ENCODE measurements at regions not wholly inside any gene's neighbourhood (a gene's known extent, or its start where the extent isn't known, plus 50 kb on each side); places are given as distances from the start of the nearest gene placed in this dataset.

- no peak for TF ChIP-seq ZNF274 (IDR thresholded peaks at IDR 0.05; ENCODE audit: low read depth, low read length)
- TF ChIP-seq YY1 (IDR thresholded peaks at IDR 0.05; ENCODE audit: insufficient read depth, insufficient read length): no peak
- no peak for TF ChIP-seq SUZ12 (IDR thresholded peaks at IDR 0.05; ENCODE audit: extremely low read depth, insufficient read depth, insufficient read length)
- Histone ChIP-seq H3K9ac (ENCODE audit: insufficient read length, low read depth) (no peak overlapping the region), H3K9me3 (ENCODE audit: insufficient read depth, low read length) (no peaks in the 10 kb centered on the region), H3K36me3 (ENCODE audit: insufficient read depth, insufficient read length, low read length) (no peaks in the 10 kb centered on the region), H3K4me1 (ENCODE audit: insufficient read depth, insufficient read length) (no peaks in the 10 kb centered on the region), H3K27me3 (ENCODE audit: insufficient read depth, insufficient read length) (no peaks in the 10 kb centered on the region), H3K4me3 (ENCODE audit: insufficient read length, low read depth) (no peak overlapping the region)
- DNase-seq (ENCODE audit: low read depth, low spot score): no peak
Observed at GRCh38 chr15:96217983-96218382, 112.5 kb upstream of the NR2F2 start.

DNA sequence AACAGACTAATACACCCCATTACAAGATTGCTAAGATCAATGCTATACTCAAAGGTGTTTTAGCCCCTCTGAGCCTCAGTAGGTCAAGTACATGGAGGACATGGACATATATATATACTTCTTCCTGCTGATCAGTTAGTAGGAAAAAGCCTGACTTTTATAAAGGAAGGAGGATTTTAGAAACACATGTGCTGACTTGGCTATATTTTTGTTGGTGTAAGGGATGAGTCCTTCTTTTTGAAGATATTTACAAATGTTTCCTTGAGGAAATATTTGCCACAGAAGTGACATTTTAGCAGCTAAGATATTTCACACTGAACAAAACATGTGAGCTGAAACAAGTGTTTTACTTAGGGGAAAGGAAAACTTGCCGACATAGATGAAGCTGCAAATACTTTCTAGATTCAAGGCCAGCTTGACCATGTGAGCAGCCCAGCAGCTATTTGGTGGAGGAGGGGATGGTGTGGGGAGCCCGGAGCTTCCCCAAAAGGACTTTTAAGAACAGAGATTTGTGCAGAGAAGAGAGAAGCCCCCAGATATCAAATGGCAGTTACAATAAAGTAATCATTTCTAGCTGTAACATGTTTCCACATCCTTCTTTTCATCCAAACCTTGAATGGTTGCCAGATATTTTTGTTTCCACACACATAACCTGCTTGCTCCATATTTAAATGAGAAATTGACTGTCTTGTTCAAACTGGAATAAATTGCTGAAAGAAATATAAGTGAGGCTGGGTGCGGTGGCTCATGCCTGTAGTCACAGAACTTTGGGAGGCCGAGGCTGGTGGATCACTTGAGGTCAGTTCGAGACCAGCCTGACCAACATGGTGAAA is 111.7 kb upstream of the NR2F2 start:
- no peak for DNase-seq (ENCODE audit: low read depth, low spot score)
- TF ChIP-seq YY1 (IDR thresholded peaks at IDR 0.05; ENCODE audit: insufficient read depth, insufficient read length): no peak
- TF ChIP-seq ZNF274 (IDR thresholded peaks at IDR 0.05; ENCODE audit: low read depth, low read length): no peak
- TF ChIP-seq SUZ12 (IDR thresholded peaks at IDR 0.05; ENCODE audit: extremely low read depth, insufficient read depth, insufficient read length): no peak
- Histone ChIP-seq H3K4me1 (ENCODE audit: insufficient read depth, insufficient read length) (no peaks in the 10 kb centered on the region), H3K36me3 (ENCODE audit: insufficient read depth, insufficient read length, low read length) (no peaks in the 10 kb centered on the region), H3K4me3 (ENCODE audit: insufficient read length, low read depth) (no peak overlapping the region), H3K27me3 (ENCODE audit: insufficient read depth, insufficient read length) (no peaks in the 10 kb centered on the region), H3K9ac (ENCODE audit: insufficient read length, low read depth) (no peak overlapping the region), H3K9me3 (ENCODE audit: insufficient read depth, low read length) (no peaks in the 10 kb centered on the region)

- H3K36me3 ChIP-seq (ENCODE audit: insufficient read depth, insufficient read length, low read length): no peaks in the 10 kb centered on the region
- H3K9me3 ChIP-seq (ENCODE audit: insufficient read depth, low read length): no peaks in the 10 kb centered on the region
- DNase-seq (ENCODE audit: low read depth, low spot score): no peak
- no peak for TF ChIP-seq SUZ12 (IDR thresholded peaks at IDR 0.05; ENCODE audit: extremely low read depth, insufficient read depth, insufficient read length)
- no peak for TF ChIP-seq YY1 (IDR thresholded peaks at IDR 0.05; ENCODE audit: insufficient read depth, insufficient read length)
- TF ChIP-seq ZNF274 (IDR thresholded peaks at IDR 0.05; ENCODE audit: low read depth, low read length): no peak
- no peak overlapping the region for H3K9ac ChIP-seq (ENCODE audit: insufficient read length, low read depth)
- H3K4me1 ChIP-seq (ENCODE audit: insufficient read depth, insufficient read length): no peaks in the 10 kb centered on the region
- H3K4me3 ChIP-seq (ENCODE audit: insufficient read length, low read depth): no peak overlapping the region
- no peaks in the 10 kb centered on the region for H3K27me3 ChIP-seq (ENCODE audit: insufficient read depth, insufficient read length)
Observed at GRCh38 chr15:96219681-96220080, 110.8 kb upstream of the NR2F2 start.

DNA sequence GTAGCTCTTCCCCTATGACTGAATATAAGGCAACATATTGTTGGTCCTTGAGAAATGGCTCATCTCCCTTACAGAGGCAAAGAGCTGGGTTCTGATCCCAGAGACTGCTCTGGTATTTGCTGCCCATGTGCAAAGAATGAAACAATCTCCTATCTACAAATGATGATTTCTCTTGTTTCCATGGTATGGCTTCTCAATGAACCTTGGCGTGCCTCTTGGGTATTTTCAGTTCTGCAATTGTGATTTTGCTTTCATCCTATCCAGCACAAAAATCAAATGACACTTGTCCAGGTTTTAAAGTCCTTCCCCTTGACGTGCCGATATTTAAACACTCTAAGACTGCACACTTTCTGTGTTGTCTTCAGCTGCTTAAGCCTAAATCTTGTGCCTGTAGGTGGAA is 109.8 kb upstream of the NR2F2 start:
- Histone ChIP-seq H3K4me1 (ENCODE audit: insufficient read depth, insufficient read length) (no peaks in the 10 kb centered on the region), H3K4me3 (ENCODE audit: insufficient read length, low read depth) (no peak overlapping the region), H3K27me3 (ENCODE audit: insufficient read depth, insufficient read length) (no peaks in the 10 kb centered on the region), H3K9me3 (ENCODE audit: insufficient read depth, low read length) (no peaks in the 10 kb centered on the region), H3K36me3 (ENCODE audit: insufficient read depth, insufficient read length, low read length) (no peaks in the 10 kb centered on the region), H3K9ac (ENCODE audit: insufficient read length, low read depth) (no peak overlapping the region)
- TF ChIP-seq YY1 (IDR thresholded peaks at IDR 0.05; ENCODE audit: insufficient read depth, insufficient read length) (no peak), SUZ12 (IDR thresholded peaks at IDR 0.05; ENCODE audit: extremely low read depth, insufficient read depth, insufficient read length) (no peak), ZNF274 (IDR thresholded peaks at IDR 0.05; ENCODE audit: low read depth, low read length) (no peak)
- no peak for DNase-seq (ENCODE audit: low read depth, low spot score)

GRCh38 chr15:96222981-96223380 is 107.5 kb upstream of the NR2F2 start:
- DNase-seq (ENCODE audit: low read depth, low spot score): no peak
- Histone ChIP-seq H3K27me3 (ENCODE audit: insufficient read depth, insufficient read length) (no peaks in the 10 kb centered on the region), H3K9ac (ENCODE audit: insufficient read length, low read depth) (no peak overlapping the region), H3K4me3 (ENCODE audit: insufficient read length, low read depth) (no peak overlapping the region), H3K9me3 (ENCODE audit: insufficient read depth, low read length) (no peaks in the 10 kb centered on the region), H3K36me3 (ENCODE audit: insufficient read depth, insufficient read length, low read length) (no peaks in the 10 kb centered on the region), H3K4me1 (ENCODE audit: insufficient read depth, insufficient read length) (no peaks in the 10 kb centered on the region)
- no peak for TF ChIP-seq YY1 (IDR thresholded peaks at IDR 0.05; ENCODE audit: insufficient read depth, insufficient read length)
- TF ChIP-seq SUZ12 (IDR thresholded peaks at IDR 0.05; ENCODE audit: extremely low read depth, insufficient read depth, insufficient read length): no peak
- TF ChIP-seq ZNF274 (IDR thresholded peaks at IDR 0.05; ENCODE audit: low read depth, low read length): no peak

DNA sequence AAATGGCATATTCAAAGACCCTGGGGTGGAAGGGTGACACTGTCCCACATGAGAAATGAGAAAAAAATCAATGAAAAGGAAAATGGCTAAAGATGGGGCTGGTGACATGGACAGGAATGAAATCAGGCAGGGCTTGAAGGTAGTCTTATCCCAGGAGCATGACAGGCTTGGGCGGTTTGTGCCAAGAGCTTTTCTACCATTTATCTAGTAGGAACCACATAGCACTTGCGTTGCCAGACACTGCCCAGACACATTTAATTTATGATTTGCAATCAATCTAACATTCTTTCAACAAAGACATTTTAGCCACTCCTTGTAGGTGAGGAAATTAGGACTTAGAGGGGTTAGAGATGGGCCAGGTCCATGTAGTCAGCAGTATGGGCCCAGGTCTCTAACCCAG is 106.6 kb upstream of the NR2F2 start:
- no peaks in the 10 kb centered on the region for H3K27me3 ChIP-seq (ENCODE audit: insufficient read depth, insufficient read length)
- H3K9ac ChIP-seq (ENCODE audit: insufficient read length, low read depth): no peak overlapping the region
- no peak for DNase-seq (ENCODE audit: low read depth, low spot score)
- no peaks in the 10 kb centered on the region for H3K9me3 ChIP-seq (ENCODE audit: insufficient read depth, low read length)
- no peaks in the 10 kb centered on the region for H3K4me1 ChIP-seq (ENCODE audit: insufficient read depth, insufficient read length)
- H3K36me3 ChIP-seq (ENCODE audit: insufficient read depth, insufficient read length, low read length): no peaks in the 10 kb centered on the region
- no peak overlapping the region for H3K4me3 ChIP-seq (ENCODE audit: insufficient read length, low read depth)
- TF ChIP-seq SUZ12 (IDR thresholded peaks at IDR 0.05; ENCODE audit: extremely low read depth, insufficient read depth, insufficient read length) (no peak), ZNF274 (IDR thresholded peaks at IDR 0.05; ENCODE audit: low read depth, low read length) (no peak), YY1 (IDR thresholded peaks at IDR 0.05; ENCODE audit: insufficient read depth, insufficient read length) (no peak)

DNA sequence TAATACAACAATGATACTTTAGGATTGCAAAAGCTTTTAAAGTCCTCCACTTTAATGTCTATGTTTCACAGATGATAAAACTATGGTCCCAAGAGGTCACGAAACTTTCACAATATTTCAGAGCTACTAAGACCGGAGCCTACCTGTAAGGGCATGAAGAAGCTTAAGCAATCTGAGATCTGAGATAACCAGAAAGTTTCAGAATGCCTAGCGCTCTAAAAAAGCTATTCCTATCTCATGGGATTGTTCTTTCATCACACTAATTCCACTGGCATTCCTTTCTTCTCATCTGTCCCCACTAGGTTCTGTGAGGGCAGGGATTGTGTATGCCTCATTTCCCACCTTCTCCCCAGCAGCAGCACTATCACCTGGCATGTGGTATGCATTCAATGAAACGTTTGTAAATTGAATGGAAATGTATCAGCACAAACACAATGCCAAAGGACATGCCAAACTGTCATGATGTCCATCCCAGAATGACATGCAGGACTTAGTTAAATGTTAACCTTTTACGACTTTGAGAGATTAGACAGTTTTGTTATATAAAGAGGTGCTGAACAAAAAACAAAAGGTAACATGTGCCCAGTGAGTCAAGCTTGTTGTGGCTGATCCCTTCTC is 104.7 kb upstream of the NR2F2 start:
- H3K27me3 ChIP-seq (ENCODE audit: insufficient read depth, insufficient read length): no peaks in the 10 kb centered on the region
- no peak for DNase-seq (ENCODE audit: low read depth, low spot score)
- no peak overlapping the region for H3K4me3 ChIP-seq (ENCODE audit: insufficient read length, low read depth)
- TF ChIP-seq YY1 (IDR thresholded peaks at IDR 0.05; ENCODE audit: insufficient read depth, insufficient read length) (no peak), SUZ12 (IDR thresholded peaks at IDR 0.05; ENCODE audit: extremely low read depth, insufficient read depth, insufficient read length) (no peak), ZNF274 (IDR thresholded peaks at IDR 0.05; ENCODE audit: low read depth, low read length) (no peak)
- no peaks in the 10 kb centered on the region for H3K4me1 ChIP-seq (ENCODE audit: insufficient read depth, insufficient read length)
- H3K9me3 ChIP-seq (ENCODE audit: insufficient read depth, low read length): no peaks in the 10 kb centered on the region
- no peak overlapping the region for H3K9ac ChIP-seq (ENCODE audit: insufficient read length, low read depth)
- H3K36me3 ChIP-seq (ENCODE audit: insufficient read depth, insufficient read length, low read length): no peaks in the 10 kb centered on the region
